NOMO-1 treated with dmso at 0.1 percent for 144 hours (cell line): ENCODE measurements at regions not wholly inside any gene's neighbourhood (a gene's known extent, or its start where the extent isn't known, plus 50 kb on each side); places are given as distances from the start of the nearest gene placed in this dataset.
"Not testable (repeated sequence)": the region's sequence is repeated elsewhere in the genome, so short reads cannot be mapped to it uniquely, and the experiment has no call there.

Source experiments
- DNase-seq: peaks from one replicate; lab custom pipeline; 2025; ENCODE audit not compliant: unreplicated experiment; lab: John Stamatoyannopoulos, UW

DNA sequence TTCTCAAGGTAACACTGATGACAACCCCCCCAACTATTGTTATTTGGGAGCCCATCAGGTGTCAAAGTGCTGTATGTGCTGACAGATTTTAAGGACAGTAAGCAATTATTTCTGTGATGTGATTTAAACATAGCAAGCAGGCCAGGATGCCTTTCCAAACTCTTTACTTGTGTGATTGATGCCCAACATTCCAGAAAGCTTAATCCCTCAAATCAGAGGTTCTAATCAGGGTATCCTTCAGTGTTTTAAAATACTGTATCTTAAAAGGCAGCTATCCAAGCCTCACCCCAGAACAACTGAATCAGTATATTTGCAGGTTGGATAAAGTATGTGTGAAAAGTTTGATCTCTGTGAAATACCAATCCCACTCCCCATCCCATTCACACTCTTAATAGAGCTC, 119.7 kb downstream of the GASK1B start:
- no peak for DNase-seq

DNA sequence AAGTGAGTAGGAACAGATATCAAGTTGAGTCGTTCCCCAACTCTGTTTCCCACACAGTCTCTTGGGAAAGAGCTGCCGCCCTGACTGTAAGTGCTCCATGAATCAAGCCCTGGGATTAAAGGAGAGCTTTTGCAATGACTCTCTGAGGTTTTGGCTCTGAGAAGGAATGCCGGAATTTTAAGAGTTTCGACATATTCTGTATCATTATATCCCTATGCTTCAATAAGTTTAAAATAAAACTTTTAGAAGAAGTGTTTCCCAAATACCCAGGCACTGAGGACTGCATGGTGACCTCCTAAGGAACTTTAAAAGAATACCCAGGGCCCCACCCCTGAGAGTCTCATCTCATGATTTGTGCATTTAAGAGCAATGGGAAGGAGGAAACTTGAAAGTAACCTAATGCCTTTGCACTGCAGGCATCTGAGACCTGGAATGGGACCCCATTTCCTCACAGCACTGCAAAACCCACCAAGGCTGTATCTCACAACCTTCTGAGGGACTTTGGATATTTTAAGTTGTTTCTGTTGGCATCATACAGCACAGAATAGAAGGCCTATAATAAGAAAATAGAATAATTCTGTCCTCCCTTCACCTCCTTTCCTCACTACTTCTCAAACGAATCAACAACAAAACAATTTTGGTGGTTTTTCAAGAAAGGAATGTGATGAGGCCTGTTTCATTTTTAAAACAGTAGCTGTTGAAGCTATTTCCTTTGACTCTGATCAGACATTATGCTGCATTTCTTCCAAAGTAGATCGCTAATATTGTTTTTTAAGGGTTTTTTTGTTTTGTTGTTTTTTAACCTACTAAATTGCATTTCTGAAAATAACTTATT, 121.2 kb downstream of the GASK1B start:
- DNase-seq = no peak

DNA sequence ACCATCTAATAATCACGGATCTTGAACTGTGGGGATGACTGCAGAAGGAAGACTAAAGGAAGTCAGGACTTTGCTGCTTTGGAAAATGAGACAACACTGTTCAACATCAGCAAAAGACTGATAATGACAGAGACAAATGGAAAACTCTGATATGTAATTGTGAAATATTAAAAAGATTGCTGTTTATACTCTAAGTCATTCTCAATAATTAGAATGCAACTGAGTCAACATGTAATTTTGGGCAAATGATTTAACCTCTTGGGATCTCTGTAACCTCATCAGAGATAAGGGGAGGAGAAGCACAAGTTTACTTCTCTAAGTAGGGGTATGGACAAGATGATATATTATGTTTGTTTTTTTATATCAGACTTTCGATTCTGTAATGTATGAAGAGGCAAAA, 121.9 kb downstream of the GASK1B start:
- no peak for DNase-seq

DNA sequence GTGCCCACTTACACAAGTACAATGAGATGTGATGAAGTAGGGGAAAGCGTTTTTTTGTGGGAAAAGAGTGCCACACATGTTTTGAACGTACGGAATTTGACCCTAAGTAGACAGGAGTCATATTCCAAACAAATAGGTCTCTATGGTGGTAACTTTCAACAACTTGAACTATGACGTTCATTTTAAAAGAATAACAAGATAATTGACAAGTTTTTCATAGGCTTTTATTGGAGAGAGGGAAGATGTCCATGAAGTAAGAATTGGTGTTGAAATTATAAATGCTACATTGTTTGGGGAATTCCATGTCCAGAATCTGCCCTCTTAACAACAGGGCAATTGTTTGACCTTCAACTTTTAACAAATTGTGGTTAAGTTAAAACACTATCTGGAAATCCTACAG, 126.5 kb downstream of the GASK1B start:
- no peak for DNase-seq

- no peak for DNase-seq
Observed at GRCh38 chr4:158043971-158044618, 128.7 kb downstream of the GASK1B start.

DNA sequence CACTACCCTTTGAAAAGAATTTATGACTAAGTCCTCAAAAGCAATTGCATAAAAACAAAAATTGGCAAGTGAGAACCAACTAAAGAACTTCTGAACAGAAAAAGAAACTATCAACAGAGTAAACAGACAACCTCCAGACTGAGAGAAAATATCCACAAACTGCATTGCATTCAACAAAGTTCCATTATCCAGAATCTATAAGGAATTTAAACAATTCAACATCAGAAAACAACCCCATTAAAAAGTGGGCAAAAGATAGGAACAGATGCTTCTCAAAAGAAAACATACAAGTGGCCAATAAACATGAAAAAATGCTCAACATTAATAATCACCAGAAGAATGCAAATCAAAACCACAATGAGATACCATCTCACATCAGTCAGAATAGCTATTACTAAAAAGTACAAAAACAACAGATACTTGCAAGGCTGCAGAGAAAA, 130.2 kb downstream of the GASK1B start:
- no peak for DNase-seq

GRCh38 chr4:158038718-158039117, 134.1 kb downstream of the GASK1B start:
- no peak for DNase-seq

GRCh38 chr4:158036998-158037397, 135.8 kb downstream of the GASK1B start:
- DNase-seq = no peak

DNA sequence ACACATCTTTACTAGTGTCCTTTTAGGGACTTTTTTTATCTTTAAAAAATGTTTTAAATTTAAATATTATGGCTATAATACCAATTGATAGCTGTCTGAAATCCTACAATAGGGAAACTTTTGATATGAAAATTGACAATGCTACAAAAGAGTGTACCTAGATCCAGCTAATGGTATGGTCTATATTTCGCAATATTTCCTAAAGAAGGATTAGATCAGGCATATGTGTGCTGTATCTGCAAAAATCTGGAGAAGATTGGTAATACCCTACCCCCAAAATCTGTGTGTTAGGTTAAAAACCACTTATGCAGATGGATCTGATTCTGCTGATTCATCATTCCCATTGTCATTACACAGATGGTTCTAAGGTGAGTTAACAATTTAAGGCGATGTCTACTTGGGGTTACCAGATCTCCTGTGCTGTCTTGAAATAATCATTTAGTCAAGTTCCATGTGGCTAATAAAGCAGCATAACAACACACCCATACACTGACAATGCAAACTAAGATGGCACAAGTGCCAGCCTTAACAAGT, 137.1 kb downstream of the GASK1B start:
- no peak for DNase-seq

GRCh38 chr4:158033416-158034120, 139.3 kb downstream of the GASK1B start:
- DNase-seq = no peak

GRCh38 chr4:158032733-158033415, 140.0 kb downstream of the GASK1B start:
- no peak for DNase-seq

DNA sequence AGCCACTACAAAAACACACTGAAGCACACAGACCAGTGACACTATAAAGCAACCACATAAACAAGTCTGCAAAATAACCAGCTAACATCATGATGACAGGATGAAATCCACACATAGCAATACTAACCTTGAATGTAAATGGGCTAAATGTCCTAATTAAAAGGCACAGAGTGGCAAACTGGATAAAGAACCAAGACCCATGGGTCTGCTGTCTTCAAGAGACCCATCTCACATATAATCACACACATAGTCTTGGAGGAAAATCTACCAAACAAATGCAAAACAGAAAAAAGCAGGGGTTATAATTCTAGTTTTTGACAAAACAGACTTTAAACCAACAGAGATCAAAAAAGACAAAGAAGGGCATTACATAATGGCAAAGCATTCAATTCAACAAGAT, 144.4 kb downstream of the GASK1B start:
- DNase-seq = not testable (repeated sequence)

DNA sequence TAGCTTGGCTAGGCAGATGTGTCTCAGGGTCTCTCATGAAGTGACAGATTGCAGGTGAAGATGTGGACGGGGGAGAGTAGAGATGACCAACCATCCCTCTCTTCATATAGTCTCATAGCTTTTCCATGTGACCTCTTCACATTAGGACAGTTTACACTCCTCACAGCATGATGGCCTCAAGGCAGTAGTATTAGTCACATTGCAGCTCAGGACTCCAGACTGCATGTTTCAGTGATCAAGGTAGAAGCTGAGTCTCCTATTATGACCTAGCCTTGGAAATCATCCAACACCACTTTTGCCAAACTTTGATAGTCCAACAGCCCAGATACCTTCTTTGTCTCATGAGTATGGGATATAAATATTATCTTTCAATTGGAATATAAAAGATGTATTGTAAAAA, 147.7 kb downstream of the GASK1B start:
- no peak for DNase-seq

DNA sequence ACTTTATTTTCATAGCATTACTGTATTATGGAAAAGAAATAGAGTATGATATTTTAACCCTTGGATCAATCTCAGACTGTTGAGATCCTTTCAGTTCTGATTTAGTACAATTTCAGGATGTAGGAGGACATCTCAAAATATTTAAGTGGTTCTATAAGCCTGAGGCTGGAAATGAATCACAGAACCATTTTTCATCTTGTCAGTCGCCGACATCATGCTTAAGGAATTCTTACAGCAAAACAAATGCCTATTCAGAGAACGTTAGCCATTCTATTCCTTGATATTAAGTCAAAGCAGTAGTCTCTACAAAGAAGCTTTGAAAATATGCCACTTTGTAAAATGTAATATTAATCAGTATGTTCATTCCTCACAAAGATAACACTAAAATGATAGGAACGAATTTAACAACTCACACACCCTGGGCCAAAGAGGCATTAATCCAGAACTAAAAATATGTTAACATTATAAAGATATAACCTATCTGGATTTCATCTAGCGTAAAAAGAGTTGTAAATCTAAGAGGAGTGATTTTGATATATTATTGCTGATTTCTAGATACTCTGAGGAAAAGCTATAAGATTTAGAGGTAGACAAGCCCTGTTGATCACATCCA, 152.0 kb downstream of the GASK1B start:
- no peak for DNase-seq

- no peak for DNase-seq
Observed at GRCh38 chr4:158020176-158020575, 152.6 kb downstream of the GASK1B start.

GRCh38 chr4:158018831-158019230, 154.0 kb downstream of the GASK1B start:
- no peak for DNase-seq

- DNase-seq = peak; percentile 40
Observed at GRCh38 chr4:158018221-158018830, 154.5 kb downstream of the GASK1B start.

- no peak for DNase-seq
Observed at GRCh38 chr4:158016511-158016910, 156.3 kb downstream of the GASK1B start.

DNA sequence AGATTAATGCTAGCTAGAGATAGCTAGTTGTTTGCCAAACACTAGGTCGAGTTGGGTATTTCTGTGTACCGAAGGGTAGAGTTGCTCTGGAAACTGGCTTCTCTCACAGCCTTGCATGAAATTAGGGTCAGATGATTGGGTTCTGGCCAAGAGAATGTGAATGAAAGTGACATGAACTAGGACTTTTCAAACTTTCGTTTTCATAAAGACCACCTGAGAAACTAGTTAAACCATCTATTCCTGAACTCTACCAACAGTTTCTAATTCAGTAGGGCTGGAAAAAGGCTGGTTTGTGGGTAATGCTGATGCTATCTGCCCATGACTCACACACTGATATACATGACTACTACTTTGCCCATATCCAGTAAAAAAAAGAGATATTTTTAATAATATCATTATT, 157.6 kb downstream of the GASK1B start:
- DNase-seq = no peak

GRCh38 chr4:158013858-158014257, 159.0 kb downstream of the GASK1B start:
- DNase-seq = no peak
